ENCODE measurements at regions not wholly inside any gene's neighbourhood (a gene's known extent, or its start where the extent isn't known, plus 50 kb on each side); places are given as distances from the start of the nearest gene placed in this dataset.

- H3K4me3 ChIP-seq (ENCODE audit: low read depth, low read length), result no peak overlapping the region
- H3K9me3 ChIP-seq (ENCODE audit: control insufficient read depth, insufficient read depth, low read length), result peaks cover 3% of the 10 kb centered on the region; the same call in 1 of the 2 replicates
- ChIA-PET CTCF (no interaction called here), POLR2A (no interaction called here)
- TF ChIP-seq CTCF (IDR thresholded peaks at IDR 0.05; ENCODE audit: low read depth, low read length), result no peak
- no peak overlapping the region for H3K27ac ChIP-seq (ENCODE audit: low read depth, low read length)
- no peak for DNase-seq (ENCODE audit: low read depth, low spot score)
- H3K27me3 ChIP-seq (ENCODE audit: control insufficient read depth, insufficient read depth, low read length), result no peaks in the 10 kb centered on the region
These were observed 831.0 kb downstream of the NXPH1 start for GRCh38 chr7:9264395-9264794.

GRCh38 chr7:9280088-9280487 lies 846.7 kb downstream of the NXPH1 start:
- Histone ChIP-seq H3K4me3 (ENCODE audit: low read depth, low read length) (no peak overlapping the region), H3K27me3 (ENCODE audit: control insufficient read depth, insufficient read depth, low read length) (no peaks in the 10 kb centered on the region), H3K9me3 (ENCODE audit: control insufficient read depth, insufficient read depth, low read length) (peaks cover 9% of the 10 kb centered on the region), H3K27ac (ENCODE audit: low read depth, low read length) (no peak overlapping the region)
- DNase-seq (ENCODE audit: low read depth, low spot score), result no peak
- ChIA-PET POLR2A (no interaction called here), CTCF (interaction anchor here (0.6 kb wide), 1 partner anchor 931 kb away, joined by 4 read pairs; no protein-coding TSS in a partner anchor)
- no peak for TF ChIP-seq CTCF (IDR thresholded peaks at IDR 0.05; ENCODE audit: low read depth, low read length)

- CTCF ChIA-PET, result no interaction called here
- POLR2A ChIA-PET, result no interaction called here
- H3K4me3 ChIP-seq (ENCODE audit: low read depth, low read length), result no peak overlapping the region
- TF ChIP-seq CTCF (IDR thresholded peaks at IDR 0.05; ENCODE audit: low read depth, low read length), result no peak
- DNase-seq (ENCODE audit: low read depth, low spot score), result no peak
- H3K27me3 ChIP-seq (ENCODE audit: control insufficient read depth, insufficient read depth, low read length), result no peaks in the 10 kb centered on the region
- H3K9me3 ChIP-seq (ENCODE audit: control insufficient read depth, insufficient read depth, low read length), result peaks cover under 1% of the 10 kb centered on the region; the same call in 1 of the 2 replicates
- no peak overlapping the region for H3K27ac ChIP-seq (ENCODE audit: low read depth, low read length)
These were observed 849.8 kb downstream of the NXPH1 start for GRCh38 chr7:9283246-9283645.

- no peak for DNase-seq (ENCODE audit: low read depth, low spot score)
- Histone ChIP-seq H3K4me3 (ENCODE audit: low read depth, low read length) (no peak overlapping the region), H3K27me3 (ENCODE audit: control insufficient read depth, insufficient read depth, low read length) (no peaks in the 10 kb centered on the region), H3K27ac (ENCODE audit: low read depth, low read length) (no peak overlapping the region), H3K9me3 (ENCODE audit: control insufficient read depth, insufficient read depth, low read length) (peaks cover 7% of the 10 kb centered on the region)
- TF ChIP-seq CTCF (IDR thresholded peaks at IDR 0.05; ENCODE audit: low read depth, low read length), result no peak
- ChIA-PET CTCF (no interaction called here), POLR2A (no interaction called here)
These were observed 869.0 kb downstream of the NXPH1 start for GRCh38 chr7:9302436-9302835.

GRCh38 chr7:9307131-9307530 lies 873.7 kb downstream of the NXPH1 start:
- H3K27me3 ChIP-seq (ENCODE audit: control insufficient read depth, insufficient read depth, low read length), result no peaks in the 10 kb centered on the region
- DNase-seq (ENCODE audit: low read depth, low spot score), result no peak
- POLR2A ChIA-PET, result no interaction called here
- TF ChIP-seq CTCF (IDR thresholded peaks at IDR 0.05; ENCODE audit: low read depth, low read length), result no peak
- no peak overlapping the region for H3K4me3 ChIP-seq (ENCODE audit: low read depth, low read length)
- H3K9me3 ChIP-seq (ENCODE audit: control insufficient read depth, insufficient read depth, low read length), result peaks cover 3% of the 10 kb centered on the region
- no peak overlapping the region for H3K27ac ChIP-seq (ENCODE audit: low read depth, low read length)
- CTCF ChIA-PET, result no interaction called here

Measured in AG04450 (cell line).